ENCODE measurements at regions not wholly inside any gene's neighbourhood (a gene's known extent, or its start where the extent isn't known, plus 50 kb on each side); places are given as distances from the start of the nearest gene placed in this dataset.
"Not testable (repeated sequence)": the region's sequence is repeated elsewhere in the genome, so short reads cannot be mapped to it uniquely, and the experiment has no call there.

DNA sequence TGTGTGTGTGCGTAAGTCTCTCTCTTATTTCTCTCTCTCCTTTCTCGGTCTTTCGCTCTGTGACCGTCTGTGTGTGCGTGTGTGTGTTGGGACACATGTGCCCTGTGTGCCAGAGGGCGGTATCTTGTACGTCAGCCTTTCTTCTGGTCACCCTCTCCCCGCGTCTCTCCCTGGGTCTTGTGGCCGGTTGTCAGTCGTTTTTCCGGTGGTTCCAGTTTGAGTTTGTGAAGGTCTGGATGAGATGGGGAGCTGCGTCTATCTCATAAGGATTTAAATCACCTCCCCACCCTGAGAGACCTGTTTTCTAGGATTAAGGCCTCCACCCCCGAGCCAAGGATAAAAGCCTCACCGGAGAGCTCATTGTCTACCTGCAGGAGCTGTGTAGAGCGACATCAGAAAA is 295.5 kb upstream of the ZNF337 start:
- Histone ChIP-seq H3K9me3 (no peaks in the 10 kb centered on the region), H3K36me3 (no peaks in the 10 kb centered on the region), H3K4me3 (no peak overlapping the region), H3K27me3 (peaks cover 0 to 8% (median 0%) of the 10 kb centered on the region in 4 donors), H3K4me1 (peaks cover 0 to 4% (median 3%) of the 10 kb centered on the region in 4 donors), H3K27ac (replicated peaks in 1 of 4) (no peak overlapping the region)
- no peak for DNase-seq (ENCODE audit: extremely low spot score)
- TF ChIP-seq EP300 (IDR thresholded peaks at IDR 0.05): no peak
- TF ChIP-seq, protein P1, sequence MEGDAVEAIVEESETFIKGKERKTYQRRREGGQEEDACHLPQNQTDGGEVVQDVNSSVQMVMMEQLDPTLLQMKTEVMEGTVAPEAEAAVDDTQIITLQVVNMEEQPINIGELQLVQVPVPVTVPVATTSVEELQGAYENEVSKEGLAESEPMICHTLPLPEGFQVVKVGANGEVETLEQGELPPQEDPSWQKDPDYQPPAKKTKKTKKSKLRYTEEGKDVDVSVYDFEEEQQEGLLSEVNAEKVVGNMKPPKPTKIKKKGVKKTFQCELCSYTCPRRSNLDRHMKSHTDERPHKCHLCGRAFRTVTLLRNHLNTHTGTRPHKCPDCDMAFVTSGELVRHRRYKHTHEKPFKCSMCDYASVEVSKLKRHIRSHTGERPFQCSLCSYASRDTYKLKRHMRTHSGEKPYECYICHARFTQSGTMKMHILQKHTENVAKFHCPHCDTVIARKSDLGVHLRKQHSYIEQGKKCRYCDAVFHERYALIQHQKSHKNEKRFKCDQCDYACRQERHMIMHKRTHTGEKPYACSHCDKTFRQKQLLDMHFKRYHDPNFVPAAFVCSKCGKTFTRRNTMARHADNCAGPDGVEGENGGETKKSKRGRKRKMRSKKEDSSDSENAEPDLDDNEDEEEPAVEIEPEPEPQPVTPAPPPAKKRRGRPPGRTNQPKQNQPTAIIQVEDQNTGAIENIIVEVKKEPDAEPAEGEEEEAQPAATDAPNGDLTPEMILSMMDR (IDR thresholded peaks at IDR 0.05): no peak
- no peak for TF ChIP-seq POLR2AphosphoS5 (IDR thresholded peaks at IDR 0.05)
- TF ChIP-seq POLR2A (IDR thresholded peaks at IDR 0.05; ENCODE audit: low read depth): no peak
- WGBS: 92% methylated on average over 16 of the region's 16 CpGs
- intact Hi-C loops (cut with DNase I): no loop called here

DNA sequence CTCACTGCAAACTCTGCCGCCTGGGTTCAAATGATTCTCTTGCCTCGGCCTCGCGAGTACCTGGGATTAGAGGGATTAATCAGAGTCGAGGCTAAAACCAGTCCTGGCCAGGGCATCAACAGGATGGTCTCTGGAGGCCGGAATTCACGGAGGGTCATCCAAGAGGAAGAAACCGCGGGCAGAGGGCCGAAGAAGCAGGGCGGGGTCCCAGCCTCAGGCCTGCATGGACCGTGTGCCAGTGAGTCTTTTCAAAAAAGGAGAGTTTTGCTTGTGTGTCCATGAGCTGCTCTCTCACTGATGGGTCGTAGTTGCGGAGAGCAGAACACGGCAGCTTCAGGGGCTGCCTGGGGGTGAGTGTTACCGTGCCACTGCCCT is 295.1 kb upstream of the ZNF337 start:
- H3K4me3 ChIP-seq: no peak overlapping the region
- peaks cover 0 to 8% (median 7%) of the 10 kb centered on the region in 4 donors for H3K4me1 ChIP-seq
- DNase-seq (ENCODE audit: extremely low spot score): no peak
- H3K27me3 ChIP-seq: peaks cover 0 to 8% (median 0%) of the 10 kb centered on the region in 4 donors
- WGBS: 91% methylated on average over 16 of the region's 16 CpGs
- no peaks in the 10 kb centered on the region for H3K9me3 ChIP-seq
- intact Hi-C loops (cut with DNase I): no loop called here
- no peaks in the 10 kb centered on the region for H3K36me3 ChIP-seq
- no peak for TF ChIP-seq POLR2A (IDR thresholded peaks at IDR 0.05; ENCODE audit: low read depth)
- TF ChIP-seq EP300 (IDR thresholded peaks at IDR 0.05): no peak
- TF ChIP-seq, protein P1 (IDR thresholded peaks at IDR 0.05): no peak
- TF ChIP-seq POLR2AphosphoS5 (IDR thresholded peaks at IDR 0.05): no peak
- no peak overlapping the region for H3K27ac ChIP-seq (replicated peaks in 1 of 4)

DNA sequence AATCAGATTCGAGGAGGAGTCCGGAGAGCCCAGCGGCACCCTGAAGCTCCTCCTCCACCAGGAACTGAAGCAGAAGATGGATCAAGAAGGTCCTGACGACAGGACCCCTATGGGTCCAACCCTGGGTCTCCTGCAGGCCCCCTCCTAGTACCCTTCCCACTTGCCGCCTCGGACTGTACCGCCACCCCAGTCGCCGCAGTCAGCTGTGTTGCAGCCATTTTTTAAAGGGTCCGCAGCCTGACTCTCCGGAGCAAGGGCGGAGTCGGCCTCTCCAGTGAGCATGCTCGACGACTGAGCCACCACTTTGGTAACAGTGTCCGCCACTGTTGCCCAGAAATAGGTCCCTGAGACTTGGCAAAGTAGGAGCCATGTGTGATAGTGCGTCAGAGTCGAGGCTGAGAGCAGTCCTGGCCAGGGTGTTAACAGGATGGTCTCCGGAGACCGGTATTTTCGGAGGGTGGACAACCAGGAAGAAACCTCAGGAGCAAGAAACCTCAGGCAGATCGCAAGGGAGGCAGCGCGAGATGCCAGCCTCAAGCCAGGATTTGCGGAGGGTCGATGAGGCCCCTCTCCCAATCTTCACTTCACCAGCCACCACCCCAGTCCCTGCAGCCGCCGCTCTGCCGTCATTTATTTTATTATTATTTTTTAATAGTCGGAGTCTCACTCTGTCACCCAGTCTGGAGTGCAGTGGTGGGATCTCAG is 294.6 kb upstream of the ZNF337 start:
- no peak overlapping the region for H3K27ac ChIP-seq (replicated peaks in 1 of 4)
- TF ChIP-seq EP300 (IDR thresholded peaks at IDR 0.05): no peak
- H3K27me3 ChIP-seq: peaks cover 0 to 8% (median 0%) of the 10 kb centered on the region in 4 donors
- intact Hi-C loops (cut with DNase I): no loop called here
- no peak overlapping the region for H3K4me3 ChIP-seq
- peaks cover 0 to 8% (median 8%) of the 10 kb centered on the region in 4 donors for H3K4me1 ChIP-seq
- DNase-seq (ENCODE audit: extremely low spot score): no peak
- WGBS: 93% methylated on average over 18 of the region's 30 CpGs
- no peaks in the 10 kb centered on the region for H3K36me3 ChIP-seq
- no peaks in the 10 kb centered on the region for H3K9me3 ChIP-seq

DNA sequence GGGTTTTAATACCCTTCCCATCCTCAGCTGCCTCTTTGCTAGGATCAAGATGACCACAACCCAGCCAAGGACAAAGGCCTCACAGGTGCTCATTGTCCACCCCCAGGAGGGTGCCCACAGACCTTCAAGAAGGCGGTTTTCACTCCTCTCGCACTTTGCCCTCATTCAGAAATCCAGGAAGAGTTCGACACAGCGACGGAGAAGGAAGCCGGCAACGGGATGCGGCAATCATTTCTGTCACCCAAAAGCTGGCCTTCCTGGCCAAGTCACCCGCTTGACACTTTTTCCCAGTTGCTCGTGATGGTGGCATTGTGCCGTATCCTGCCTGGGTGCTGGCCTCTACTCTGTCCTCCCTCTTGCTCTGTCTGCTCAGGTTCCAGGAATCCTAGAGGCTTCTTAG is 293.0 kb upstream of the ZNF337 start:
- 95% methylated on average over 11 of the region's 11 CpGs for WGBS
- H3K27ac ChIP-seq (replicated peaks in 1 of 4); H3K4me3 ChIP-seq; H3K9me3 ChIP-seq; H3K36me3 ChIP-seq; intact Hi-C loops (cut with DNase I); DNase-seq (ENCODE audit: extremely low spot score); H3K27me3 ChIP-seq: not testable (repeated sequence)
- peaks cover 0 to 14% (median 8%) of the 10 kb centered on the region in 4 donors for H3K4me1 ChIP-seq

DNA sequence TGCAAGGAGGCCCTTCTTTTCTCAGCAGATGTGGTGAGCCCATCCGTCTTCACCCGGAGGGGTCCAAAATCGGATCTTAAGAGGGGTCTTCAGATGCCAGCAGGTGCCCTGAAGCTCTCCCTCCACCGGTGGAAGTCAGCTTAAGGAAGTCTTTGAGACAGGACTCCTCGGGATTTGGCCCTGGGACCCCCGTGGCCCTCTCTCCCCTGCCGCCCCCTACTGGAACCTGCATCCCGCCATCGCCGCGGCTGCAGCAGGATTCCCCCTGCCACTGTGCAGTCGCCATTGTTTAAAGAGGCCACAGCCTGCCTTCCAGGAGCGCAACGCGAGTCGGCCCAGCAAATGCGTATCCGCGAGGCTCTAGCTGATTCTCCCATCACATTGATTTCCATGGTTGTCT is 292.5 kb upstream of the ZNF337 start:
- H3K27me3 ChIP-seq: peaks cover 0 to 8% (median 0%) of the 10 kb centered on the region in 4 donors
- peaks cover 0 to 14% (median 8%) of the 10 kb centered on the region in 4 donors for H3K4me1 ChIP-seq
- intact Hi-C loops (cut with DNase I): no loop called here
- WGBS: 96% methylated on average over 16 of the region's 19 CpGs
- TF ChIP-seq EP300 (IDR thresholded peaks at IDR 0.05) (no peak), POLR2AphosphoS5 (IDR thresholded peaks at IDR 0.05) (no peak), POLR2A (IDR thresholded peaks at IDR 0.05; ENCODE audit: low read depth) (no peak)
- TF ChIP-seq, protein P1 (IDR thresholded peaks at IDR 0.05): no peak
- DNase-seq (ENCODE audit: extremely low spot score): no peak
- no peaks in the 10 kb centered on the region for H3K9me3 ChIP-seq
- H3K27ac ChIP-seq (replicated peaks in 1 of 4): no peak overlapping the region
- H3K36me3 ChIP-seq: no peaks in the 10 kb centered on the region
- no peak overlapping the region for H3K4me3 ChIP-seq

DNA sequence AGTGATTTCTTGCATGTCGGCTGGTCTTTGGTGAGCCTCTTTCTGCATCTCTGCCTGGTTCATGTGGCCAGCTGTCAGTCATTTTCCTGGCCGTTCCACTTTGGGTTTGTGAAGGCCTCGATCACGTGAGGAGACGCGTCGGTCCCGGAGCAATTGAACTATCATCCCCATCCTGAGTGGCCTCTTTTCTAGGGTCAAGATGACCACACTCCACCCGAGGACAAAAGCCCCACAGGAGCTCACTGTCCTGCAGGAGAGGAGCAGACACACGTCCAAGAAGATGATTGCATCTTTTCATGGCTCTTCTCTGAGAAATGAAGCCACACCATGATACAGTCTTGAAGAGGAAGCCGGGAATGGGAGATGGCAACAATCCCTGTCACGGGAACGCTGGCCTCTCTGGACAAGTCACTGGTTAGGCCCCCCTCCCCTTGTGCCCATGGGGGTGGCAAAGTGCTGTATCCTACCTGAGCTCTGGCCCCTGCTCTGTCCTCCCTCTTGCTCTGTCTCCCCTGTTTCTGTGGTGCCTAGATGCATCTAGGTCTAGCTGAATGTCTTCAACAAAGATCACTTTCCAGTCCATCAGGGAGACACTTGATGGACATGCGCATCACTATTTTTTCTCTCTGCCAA is 291.4 kb upstream of the ZNF337 start:
- H3K36me3 ChIP-seq; H3K4me3 ChIP-seq; intact Hi-C loops (cut with DNase I); H3K27me3 ChIP-seq; H3K27ac ChIP-seq (replicated peaks in 1 of 4); DNase-seq (ENCODE audit: extremely low spot score); H3K9me3 ChIP-seq: not testable (repeated sequence)
- 97% methylated on average over 8 of the region's 14 CpGs for WGBS
- peaks cover 0 to 14% (median 8%) of the 10 kb centered on the region in 4 donors for H3K4me1 ChIP-seq

Measured in esophagus muscularis mucosa (tissue), 4 donors.